ENCODE measurements at regions not wholly inside any gene's neighbourhood (a gene's known extent, or its start where the extent isn't known, plus 50 kb on each side); places are given as distances from the start of the nearest gene placed in this dataset.

DNA sequence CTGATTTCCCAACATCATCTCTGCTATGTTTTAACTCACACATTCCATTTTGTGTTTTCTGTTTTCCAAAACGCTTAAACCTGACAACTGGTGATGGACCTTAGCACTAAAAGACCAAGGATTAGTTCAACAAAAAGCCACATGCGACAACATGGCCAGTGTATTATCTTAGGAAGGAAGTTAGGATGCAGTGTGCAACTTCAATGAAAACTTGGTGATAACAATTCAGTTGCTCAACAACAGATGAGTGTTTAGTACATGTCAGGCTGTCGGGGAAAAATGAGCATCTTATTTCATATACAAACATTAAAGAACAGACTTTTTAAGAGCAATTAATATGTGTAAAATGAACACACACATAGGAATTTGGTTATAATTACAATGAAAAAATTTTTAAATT, 780.0 kb downstream of the SEMA5A start:
- TF ChIP-seq POLR2A (IDR thresholded peaks at IDR 0.05; ENCODE audit: low read length) (no peak), GATA1 (IDR thresholded peaks at IDR 0.05; ENCODE audit: low read depth, low read length) (no peak)
